ENCODE measurements at regions not wholly inside any gene's neighbourhood (a gene's known extent, or its start where the extent isn't known, plus 50 kb on each side); places are given as distances from the start of the nearest gene placed in this dataset.

DNA sequence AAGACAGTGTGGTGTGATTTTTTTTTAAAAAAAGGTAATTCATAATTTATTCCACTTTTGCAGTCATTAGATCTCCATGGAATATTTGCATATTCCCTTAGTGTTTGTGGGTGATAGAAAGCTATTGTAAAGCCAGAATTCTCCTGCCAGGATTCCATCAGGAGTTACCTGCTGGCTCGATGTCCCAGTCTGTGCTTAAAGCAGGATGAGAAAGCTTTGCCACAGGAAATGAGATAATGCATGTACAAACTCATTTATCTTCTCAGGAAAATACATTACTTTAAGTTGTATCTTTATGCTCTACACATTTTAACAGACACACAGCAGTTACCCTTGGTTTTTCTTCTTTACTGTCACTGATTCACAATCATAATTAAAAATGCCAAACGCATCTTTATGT, 553.0 kb downstream of the CD109 start:
- intact Hi-C loops (cut with DNase I; ENCODE audit: low total_unique reads): no loop called here
- H3K27me3 ChIP-seq: no peaks in the 10 kb centered on the region
- TF ChIP-seq, protein P1, sequence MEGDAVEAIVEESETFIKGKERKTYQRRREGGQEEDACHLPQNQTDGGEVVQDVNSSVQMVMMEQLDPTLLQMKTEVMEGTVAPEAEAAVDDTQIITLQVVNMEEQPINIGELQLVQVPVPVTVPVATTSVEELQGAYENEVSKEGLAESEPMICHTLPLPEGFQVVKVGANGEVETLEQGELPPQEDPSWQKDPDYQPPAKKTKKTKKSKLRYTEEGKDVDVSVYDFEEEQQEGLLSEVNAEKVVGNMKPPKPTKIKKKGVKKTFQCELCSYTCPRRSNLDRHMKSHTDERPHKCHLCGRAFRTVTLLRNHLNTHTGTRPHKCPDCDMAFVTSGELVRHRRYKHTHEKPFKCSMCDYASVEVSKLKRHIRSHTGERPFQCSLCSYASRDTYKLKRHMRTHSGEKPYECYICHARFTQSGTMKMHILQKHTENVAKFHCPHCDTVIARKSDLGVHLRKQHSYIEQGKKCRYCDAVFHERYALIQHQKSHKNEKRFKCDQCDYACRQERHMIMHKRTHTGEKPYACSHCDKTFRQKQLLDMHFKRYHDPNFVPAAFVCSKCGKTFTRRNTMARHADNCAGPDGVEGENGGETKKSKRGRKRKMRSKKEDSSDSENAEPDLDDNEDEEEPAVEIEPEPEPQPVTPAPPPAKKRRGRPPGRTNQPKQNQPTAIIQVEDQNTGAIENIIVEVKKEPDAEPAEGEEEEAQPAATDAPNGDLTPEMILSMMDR (IDR thresholded peaks at IDR 0.05): no peak
- no peaks in the 10 kb centered on the region for H3K4me1 ChIP-seq
- DNase-seq: no peak
- no peak overlapping the region for H3K27ac ChIP-seq
- no peaks in the 10 kb centered on the region for H3K9me3 ChIP-seq
- no peaks in the 10 kb centered on the region for H3K36me3 ChIP-seq
- H3K4me3 ChIP-seq: no peak overlapping the region

DNA sequence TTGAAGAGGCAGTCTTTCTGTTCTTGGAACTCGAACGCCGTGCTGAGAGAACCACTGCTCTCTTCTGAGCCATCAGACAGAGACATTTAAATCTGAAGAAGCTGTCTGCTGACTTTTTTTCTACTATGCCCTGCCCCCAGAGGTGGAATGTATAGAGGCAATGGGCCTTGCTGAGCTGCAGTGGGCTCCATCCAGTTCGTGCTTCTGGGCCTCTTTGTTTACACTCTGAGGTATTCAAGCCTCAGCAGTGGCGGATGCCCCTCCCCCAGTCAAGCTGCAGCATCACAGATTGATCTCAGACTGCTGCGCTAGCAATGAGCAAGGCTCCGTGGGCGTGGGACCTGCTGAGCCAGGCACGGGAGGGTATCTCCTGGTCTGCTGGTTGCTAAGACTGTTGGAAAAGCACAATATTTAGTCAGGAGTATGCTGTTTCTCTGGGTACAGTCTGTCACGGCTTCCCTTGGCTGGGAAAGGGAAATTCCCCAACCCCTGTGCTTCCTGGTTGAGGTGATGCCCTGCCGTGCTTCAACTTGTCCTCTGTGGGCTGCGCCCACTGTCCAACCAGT, 526.8 kb downstream of the CD109 start:
- Histone ChIP-seq H3K27ac (no peak overlapping the region), H3K4me3 (no peak overlapping the region), H3K9me3 (no peaks in the 10 kb centered on the region), H3K27me3 (no peaks in the 10 kb centered on the region), H3K36me3 (no peaks in the 10 kb centered on the region), H3K4me1 (no peaks in the 10 kb centered on the region)
- TF ChIP-seq, protein P1 (IDR thresholded peaks at IDR 0.05): no peak
- intact Hi-C loops (cut with DNase I; ENCODE audit: low total_unique reads): no loop called here
- no peak for DNase-seq

DNA sequence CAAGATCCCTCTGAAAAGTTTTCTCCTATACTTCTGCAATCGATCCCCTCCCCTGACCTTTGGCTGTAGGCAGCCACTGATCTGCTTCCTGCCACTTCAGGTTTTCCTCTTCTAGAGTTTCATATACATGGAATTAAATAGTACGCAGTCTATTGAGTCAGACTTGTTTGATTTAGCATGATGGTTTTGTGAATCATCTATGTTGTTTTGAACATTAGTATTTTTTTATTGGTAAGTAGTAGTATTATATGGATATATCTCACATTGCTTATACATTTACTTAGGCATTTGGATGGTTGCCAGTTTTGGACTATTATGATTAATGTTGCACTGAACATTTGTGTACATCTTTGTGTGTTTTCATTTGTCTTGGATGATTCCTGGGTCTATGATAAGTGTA, 518.0 kb downstream of the CD109 start:
- intact Hi-C loops (cut with DNase I; ENCODE audit: low total_unique reads): no loop called here
- no peak overlapping the region for H3K27ac ChIP-seq
- no peak overlapping the region for H3K4me3 ChIP-seq
- H3K27me3 ChIP-seq: no peaks in the 10 kb centered on the region
- no peaks in the 10 kb centered on the region for H3K36me3 ChIP-seq
- H3K9me3 ChIP-seq: no peaks in the 10 kb centered on the region
- no peaks in the 10 kb centered on the region for H3K4me1 ChIP-seq
- TF ChIP-seq, protein P1 (IDR thresholded peaks at IDR 0.05): no peak
- no peak for DNase-seq

DNA sequence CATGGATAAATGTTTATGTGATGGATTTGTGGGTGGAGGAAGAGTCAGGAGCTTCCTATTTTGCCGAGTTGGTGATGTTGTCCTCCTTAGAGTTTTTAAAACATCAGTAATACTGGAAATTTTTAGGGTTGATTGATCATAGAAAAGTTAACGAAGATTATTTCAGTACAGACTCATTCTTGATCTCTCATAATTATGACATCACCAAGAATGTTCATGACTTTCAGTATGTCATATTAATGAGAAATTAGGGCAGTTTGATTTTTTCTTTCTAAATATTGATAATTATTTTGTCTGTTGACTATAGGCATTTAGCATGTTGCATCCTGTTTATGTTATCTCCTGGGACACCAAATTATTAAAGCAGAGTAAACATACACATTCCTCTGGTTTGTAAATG, 512.2 kb downstream of the CD109 start:
- TF ChIP-seq, protein P1 (IDR thresholded peaks at IDR 0.05): no peak
- no peak overlapping the region for H3K27ac ChIP-seq
- H3K9me3 ChIP-seq: peaks cover 0 to 8% (median 8%) of the 10 kb centered on the region in 3 donors
- intact Hi-C loops (cut with DNase I; ENCODE audit: low total_unique reads): no loop called here
- H3K27me3 ChIP-seq: no peaks in the 10 kb centered on the region
- no peaks in the 10 kb centered on the region for H3K36me3 ChIP-seq
- H3K4me3 ChIP-seq: no peak overlapping the region
- no peak for DNase-seq
- H3K4me1 ChIP-seq: no peaks in the 10 kb centered on the region

DNA sequence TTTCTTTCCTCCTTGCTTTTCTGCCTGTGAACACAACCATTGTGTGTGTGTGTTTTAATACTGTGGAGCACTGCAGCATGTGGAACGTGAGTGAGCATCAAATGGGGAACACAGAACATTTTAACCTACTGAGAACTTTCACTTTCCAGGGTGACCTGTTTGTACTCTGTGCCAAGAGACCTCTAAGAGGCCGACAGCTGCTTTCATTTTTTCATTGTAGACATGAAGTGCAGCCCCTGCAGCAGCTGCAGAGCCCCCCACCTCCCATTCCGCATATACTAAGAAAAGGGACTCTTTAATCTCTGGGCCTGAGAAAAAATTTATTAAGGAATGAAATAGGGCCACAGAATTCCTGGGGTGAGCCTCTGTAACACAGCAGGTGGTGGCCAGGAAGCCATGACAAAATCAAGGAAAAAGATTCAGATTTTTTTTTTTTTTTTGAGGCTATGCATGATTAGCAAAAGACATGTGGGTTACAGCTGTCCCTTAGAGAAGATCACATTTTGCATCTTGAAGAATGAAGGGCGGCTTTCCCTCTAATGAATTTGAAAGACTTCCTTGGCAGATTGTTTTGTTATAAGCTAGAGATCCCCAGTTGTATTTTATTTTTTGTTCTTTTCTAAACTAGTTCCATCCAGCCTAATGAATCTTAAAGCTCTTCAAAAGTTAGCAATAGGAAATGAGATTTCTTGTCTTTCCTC, 503.4 kb downstream of the CD109 start:
- DNase-seq: no peak
- H3K27me3 ChIP-seq: no peaks in the 10 kb centered on the region
- no peaks in the 10 kb centered on the region for H3K4me1 ChIP-seq
- TF ChIP-seq, protein P1 (IDR thresholded peaks at IDR 0.05): no peak
- H3K36me3 ChIP-seq: no peaks in the 10 kb centered on the region
- intact Hi-C loops (cut with DNase I; ENCODE audit: low total_unique reads): no loop called here
- H3K27ac ChIP-seq: no peak overlapping the region
- H3K9me3 ChIP-seq: no peaks in the 10 kb centered on the region
- H3K4me3 ChIP-seq: no peak overlapping the region
